Endothelial cell of umbilical vein (primary cell): ENCODE measurements at regions not wholly inside any gene's neighbourhood (a gene's known extent, or its start where the extent isn't known, plus 50 kb on each side); places are given as distances from the start of the nearest gene placed in this dataset.

Source experiments
- BruUV-seq: library from RNA; stranded (reverse); fragments of 400-500 nt; replicated peaks from 2 replicates; lab custom pipeline; 2021; lab: Mats Ljungman, UMichigan
- CTCF ChIA-PET: fragments of 300-600, 350-600 bp; sonication (Branson Sonifier 250); formaldehyde crosslinking; loops from one replicate; lab custom pipeline; 2021; ENCODE audit warnings: antibody characterized with exemption, inconsistent platforms; lab: Charles Lee
- POLR2A ChIA-PET: fragments of 300-600, 350-600 bp; sonication (Branson Sonifier 250); formaldehyde crosslinking; loops from one replicate; lab custom pipeline; 2021; ENCODE audit warnings: antibody characterized with exemption, inconsistent platforms; lab: Charles Lee
- DNase-seq: peaks from one replicate; pipeline ENCODE4 v3.0.0-alpha.2; 2011; ENCODE audit warnings: low read depth, low spot score
- FAIRE-seq: peaks from 2 replicates; lab custom pipeline; 2011; peaks lifted over from hg19 to GRCh38; lab: Jason Lieb, UNC
- H2AFZ ChIP-seq: 2 replicates; pipeline ENCODE4 v1.6.0; 2012; ENCODE audit warnings: low read depth, low read length, control low read depth, inconsistent platforms
- H3K27ac ChIP-seq: 2 replicates; pipeline ENCODE4 v1.5.1; 2011; ENCODE audit warnings: low read depth, mild to moderate bottlenecking, control low read depth, low read length, moderate library complexity; ENCODE audit not compliant: insufficient read depth
- H3K27me3 ChIP-seq, 2 experiments: 2 replicates each; pipeline versions ENCODE4 v1.6.0 to v1.6.1; 2011; ENCODE audit warnings: low read length in 2 of 2, mixed read lengths in 1 of 2; ENCODE audit not compliant: control insufficient read depth in 2 of 2, insufficient read depth in 2 of 2
- H3K36me3 ChIP-seq, 2 experiments: 2 replicates in 1 of 2; 3 replicates in 1 of 2; pipeline ENCODE4 v1.5.1; 2011; ENCODE audit warnings: low read length in 2 of 2, mild to moderate bottlenecking in 1 of 2, moderate library complexity in 1 of 2; ENCODE audit not compliant: control insufficient read depth in 2 of 2, insufficient read depth in 2 of 2; ENCODE audit errors: extremely low read depth in 1 of 2
- H3K4me1 ChIP-seq: 3 replicates; pipeline ENCODE4 v1.5.1; 2011; ENCODE audit warnings: mild to moderate bottlenecking, low read length; ENCODE audit not compliant: control insufficient read depth, insufficient read depth; ENCODE audit errors: extremely low read depth
- H3K4me2 ChIP-seq: 2 replicates; pipeline ENCODE4 v1.6.1; 2011; ENCODE audit warnings: low read length, control low read depth, mixed read lengths; ENCODE audit not compliant: insufficient read depth
- H3K4me3 ChIP-seq, 3 experiments: fragments of 200-600 bp in 1 of 3; sonication (generic), shearing (Covaris generic) in 1 of 3; replicated peaks in 1 of 3; 2 replicates each; pipeline ENCODE4 v1.5.1; 2011 to 2016; ENCODE audit warnings: control low read depth in 3 of 3, low read length in 3 of 3, mild to moderate bottlenecking in 2 of 3, inconsistent platforms in 1 of 3, low read depth in 1 of 3, moderate library complexity in 1 of 3; ENCODE audit not compliant: insufficient read depth in 1 of 3
- H3K79me2 ChIP-seq: 2 replicates; pipeline ENCODE4 v1.6.0; 2012; ENCODE audit warnings: low read length, inconsistent platforms; ENCODE audit not compliant: control insufficient read depth, insufficient read depth
- H3K9ac ChIP-seq: replicated peaks from 2 replicates; pipeline ENCODE3; 2011; ENCODE audit warnings: low read length, control low read depth; ENCODE audit not compliant: insufficient read depth; ENCODE audit errors: extremely low read depth
- H3K9me1 ChIP-seq: replicated peaks from 3 replicates; pipeline ENCODE4 v1.6.0; 2011; ENCODE audit warnings: mild to moderate bottlenecking, low read length; ENCODE audit not compliant: control insufficient read depth, insufficient read depth; ENCODE audit errors: extremely low read depth
- H3K9me3 ChIP-seq: replicated peaks from 2 replicates; pipeline ENCODE4 v1.5.1; 2012; ENCODE audit warnings: low read length, inconsistent platforms; ENCODE audit not compliant: control insufficient read depth, insufficient read depth
- H4K20me1 ChIP-seq: replicated peaks from 2 replicates; pipeline ENCODE3; 2011; ENCODE audit warnings: mild to moderate bottlenecking, low read length; ENCODE audit not compliant: control insufficient read depth, insufficient read depth; ENCODE audit errors: extremely low read depth
- CTCF ChIP-seq, 2 donors: IDR thresholded peaks; 1 replicate in 1 of 2; 2 replicates in 1 of 2; pipeline ENCODE4 v1.5.1; 2011; ENCODE audit warnings: low read length in 2 of 2, mild to moderate bottlenecking in 2 of 2, moderate library complexity in 2 of 2, control low read depth in 1 of 2, inconsistent platforms in 1 of 2, low read depth in 1 of 2; ENCODE audit not compliant: insufficient read depth in 1 of 2; ENCODE audit errors: extremely low read depth in 1 of 2
- EZH2 ChIP-seq: IDR thresholded peaks from 2 replicates; pipeline ENCODE4 v1.6.1; 2012; ENCODE audit warnings: borderline replicate concordance, low read depth, mild to moderate bottlenecking, moderate library complexity, low read length, inconsistent platforms; ENCODE audit not compliant: severe bottlenecking
- FOS ChIP-seq: IDR thresholded peaks from 2 replicates; pipeline ENCODE4 v1.6.1; 2011; ENCODE audit warnings: mild to moderate bottlenecking, low read length, moderate library complexity, borderline replicate concordance; ENCODE audit not compliant: insufficient read depth
- GATA2 ChIP-seq: IDR thresholded peaks from 2 replicates; pipeline ENCODE4 v1.7.0; 2011; ENCODE audit warnings: low read depth, mild to moderate bottlenecking, moderate library complexity, mixed read lengths, low read length; ENCODE audit not compliant: insufficient read length, insufficient read depth
- JUN ChIP-seq: IDR thresholded peaks from 2 replicates; pipeline ENCODE4 v1.6.1; 2011; ENCODE audit warnings: borderline replicate concordance, low read depth; ENCODE audit not compliant: insufficient read length, insufficient read depth
- MYC ChIP-seq: IDR thresholded peaks from one replicate; pipeline ENCODE4 v1.6.1; 2011; ENCODE audit warnings: mild to moderate bottlenecking, low read depth, low read length
- POLR2A ChIP-seq: IDR thresholded peaks from 2 replicates; pipeline ENCODE4 v1.6.1; 2012; ENCODE audit warnings: low read depth, mild to moderate bottlenecking, control low read depth, low read length
- POLR2AphosphoS5 ChIP-seq: IDR thresholded peaks from 2 replicates; pipeline ENCODE4 v1.6.1; 2012; ENCODE audit warnings: low read depth, mild to moderate bottlenecking, control low read depth, low read length, moderate library complexity; ENCODE audit not compliant: insufficient read depth
- dilution Hi-C: fragments of 300-500 bp; cut with MboI; formaldehyde crosslinking; loops from one replicate; pipeline ENCODE4 v1.15.0; 2019; ENCODE audit warnings: low sequenced_read_pairs; ENCODE audit not compliant: extremely low pct_ligation_motif_present
- intact Hi-C: fragments of 100-400 bp; cut with micrococcal nuclease; formaldehyde crosslinking; loops from one replicate; pipeline ENCODE4 v1.10.0; 2022
- TF ChIP-seq, protein P1 (sequence below): IDR thresholded peaks from 2 replicates; pipeline ENCODE4 v1.6.1; 2011; ENCODE audit not compliant: insufficient read depth, insufficient read length

- Histone ChIP-seq H3K27ac (no peak overlapping the region), H2AFZ (no peak overlapping the region), H3K27me3 (no peaks in the 10 kb centered on the region), H3K9me1 (no peaks in the 10 kb centered on the region), H3K36me3 (no peaks in the 10 kb centered on the region), H3K4me2 (no peak overlapping the region), H3K9ac (no peak overlapping the region), H4K20me1 (no peaks in the 10 kb centered on the region), H3K79me2 (no peaks in the 10 kb centered on the region), H3K4me3 (no peak overlapping the region), H3K9me3 (peaks cover 5% of the 10 kb centered on the region), H3K4me1 (no peaks in the 10 kb centered on the region)
- TF ChIP-seq JUN, result no peak
- TF ChIP-seq GATA2, result no peak
- TF ChIP-seq POLR2AphosphoS5, result no peak
- TF ChIP-seq, protein P1, sequence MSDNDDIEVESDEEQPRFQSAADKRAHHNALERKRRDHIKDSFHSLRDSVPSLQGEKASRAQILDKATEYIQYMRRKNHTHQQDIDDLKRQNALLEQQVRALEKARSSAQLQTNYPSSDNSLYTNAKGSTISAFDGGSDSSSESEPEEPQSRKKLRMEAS, result no peak
- no peak for TF ChIP-seq CTCF (IDR thresholded peaks at IDR 0.05; ENCODE audit: extremely low read depth in 1 of 2, insufficient read depth in 1 of 2, low read depth in 1 of 2, low read length in 2 of 2)
- no peak for TF ChIP-seq MYC
- no peak for TF ChIP-seq FOS
- no peak for TF ChIP-seq POLR2A
- TF ChIP-seq EZH2, result no peak
- dilution Hi-C loops (no loop called here), intact Hi-C loops (no loop called here)
- CTCF ChIA-PET, result no interaction called here
- FAIRE-seq (no peak), DNase-seq (no peak)
- BruUV-seq, result no TSS peak
- POLR2A ChIA-PET, result no interaction called here
These were observed 112.5 kb upstream of the DPP6 start for GRCh38 chr7:153939654-153940053.
